ENCODE measurements at regions not wholly inside any gene's neighbourhood (a gene's known extent, or its start where the extent isn't known, plus 50 kb on each side); places are given as distances from the start of the nearest gene placed in this dataset.
"Not testable (repeated sequence)": the region's sequence is repeated elsewhere in the genome, so short reads cannot be mapped to it uniquely, and the experiment has no call there.

GRCh38 chr10:3389130-3389529 lies 216.5 kb upstream of the PITRM1 start:
- in situ Hi-C loops (cut with HindIII; ENCODE audit: low pct_unique_long_range_greater_than_20kb, low sequenced_read_pairs), result no loop called here
- peak; percentile 50 for DNase-seq (ENCODE audit: low read depth, low spot score)

- DNase-seq (ENCODE audit: low read depth, low spot score), result no peak
- in situ Hi-C loops (cut with HindIII; ENCODE audit: low pct_unique_long_range_greater_than_20kb, low sequenced_read_pairs), result no loop called here
Measured at GRCh38 chr10:3385487-3385886, 212.9 kb upstream of the PITRM1 start.

GRCh38 chr10:3382092-3382491 lies 209.5 kb upstream of the PITRM1 start:
- in situ Hi-C loops (cut with HindIII; ENCODE audit: low pct_unique_long_range_greater_than_20kb, low sequenced_read_pairs), result no loop called here
- no peak for DNase-seq (ENCODE audit: low read depth, low spot score)

- no peak for DNase-seq (ENCODE audit: low read depth, low spot score)
- in situ Hi-C loops (cut with HindIII; ENCODE audit: low pct_unique_long_range_greater_than_20kb, low sequenced_read_pairs), result no loop called here
Measured at GRCh38 chr10:3380406-3381050, 207.9 kb upstream of the PITRM1 start.

- in situ Hi-C loops (cut with HindIII; ENCODE audit: low pct_unique_long_range_greater_than_20kb, low sequenced_read_pairs), result no loop called here
- no peak for DNase-seq (ENCODE audit: low read depth, low spot score)
Measured at GRCh38 chr10:3376631-3377030, 204.0 kb upstream of the PITRM1 start.

GRCh38 chr10:3375505-3375904 lies 202.9 kb upstream of the PITRM1 start:
- DNase-seq (ENCODE audit: low read depth, low spot score), result no peak
- in situ Hi-C loops (cut with HindIII; ENCODE audit: low pct_unique_long_range_greater_than_20kb, low sequenced_read_pairs), result no loop called here

GRCh38 chr10:3374914-3375313 lies 202.3 kb upstream of the PITRM1 start:
- in situ Hi-C loops (cut with HindIII; ENCODE audit: low pct_unique_long_range_greater_than_20kb, low sequenced_read_pairs), result no loop called here
- DNase-seq (ENCODE audit: low read depth, low spot score), result no peak

GRCh38 chr10:3373374-3374027 lies 200.9 kb upstream of the PITRM1 start:
- in situ Hi-C loops (cut with HindIII; ENCODE audit: low pct_unique_long_range_greater_than_20kb, low sequenced_read_pairs); DNase-seq (ENCODE audit: low read depth, low spot score): not testable (repeated sequence)

- in situ Hi-C loops (cut with HindIII; ENCODE audit: low pct_unique_long_range_greater_than_20kb, low sequenced_read_pairs), result no loop called here
- DNase-seq (ENCODE audit: low read depth, low spot score), result no peak
Measured at GRCh38 chr10:3372281-3372680, 199.7 kb upstream of the PITRM1 start.

GRCh38 chr10:3371624-3372023 lies 199.0 kb upstream of the PITRM1 start:
- in situ Hi-C loops (cut with HindIII; ENCODE audit: low pct_unique_long_range_greater_than_20kb, low sequenced_read_pairs); DNase-seq (ENCODE audit: low read depth, low spot score): not testable (repeated sequence)

- DNase-seq (ENCODE audit: low read depth, low spot score), result no peak
- in situ Hi-C loops (cut with HindIII; ENCODE audit: low pct_unique_long_range_greater_than_20kb, low sequenced_read_pairs), result no loop called here
Measured at GRCh38 chr10:3366735-3367405, 194.3 kb upstream of the PITRM1 start.

GRCh38 chr10:3366043-3366442 lies 193.5 kb upstream of the PITRM1 start:
- DNase-seq (ENCODE audit: low read depth, low spot score), result no peak
- in situ Hi-C loops (cut with HindIII; ENCODE audit: low pct_unique_long_range_greater_than_20kb, low sequenced_read_pairs), result no loop called here

- in situ Hi-C loops (cut with HindIII; ENCODE audit: low pct_unique_long_range_greater_than_20kb, low sequenced_read_pairs), result no loop called here
- no peak for DNase-seq (ENCODE audit: low read depth, low spot score)
Measured at GRCh38 chr10:3365630-3366029, 193.0 kb upstream of the PITRM1 start.

- no peak for DNase-seq (ENCODE audit: low read depth, low spot score)
- in situ Hi-C loops (cut with HindIII; ENCODE audit: low pct_unique_long_range_greater_than_20kb, low sequenced_read_pairs), result no loop called here
Measured at GRCh38 chr10:3364768-3365480, 192.3 kb upstream of the PITRM1 start.

- no peak for DNase-seq (ENCODE audit: low read depth, low spot score)
- in situ Hi-C loops (cut with HindIII; ENCODE audit: low pct_unique_long_range_greater_than_20kb, low sequenced_read_pairs), result no loop called here
Measured at GRCh38 chr10:3363311-3364045, 190.9 kb upstream of the PITRM1 start.

GRCh38 chr10:3362394-3362793 lies 189.8 kb upstream of the PITRM1 start:
- in situ Hi-C loops (cut with HindIII; ENCODE audit: low pct_unique_long_range_greater_than_20kb, low sequenced_read_pairs), result no loop called here

GRCh38 chr10:3361640-3362039 lies 189.1 kb upstream of the PITRM1 start:
- in situ Hi-C loops (cut with HindIII; ENCODE audit: low pct_unique_long_range_greater_than_20kb, low sequenced_read_pairs), result no loop called here
- no peak for DNase-seq (ENCODE audit: low read depth, low spot score)

More at GRCh38 chr10:3362394-3362793, 189.8 kb upstream of the PITRM1 start:
- DNase-seq (ENCODE audit: low read depth, low spot score), result no peak

- in situ Hi-C loops (cut with HindIII; ENCODE audit: low pct_unique_long_range_greater_than_20kb, low sequenced_read_pairs), result no loop called here
- DNase-seq (ENCODE audit: low read depth, low spot score), result no peak
Measured at GRCh38 chr10:3357737-3358136, 185.2 kb upstream of the PITRM1 start.
